Erythroblast (primary cell): ENCODE measurements at regions not wholly inside any gene's neighbourhood (a gene's known extent, or its start where the extent isn't known, plus 50 kb on each side); places are given as distances from the start of the nearest gene placed in this dataset.

ENCODE experiments used
- DNase-seq, 2 experiments: peaks; one replicate each; lab custom pipeline; 2025; lab: John Stamatoyannopoulos, UW
- GATA1 ChIP-seq: IDR thresholded peaks from 2 replicates; pipeline ENCODE4 v1.6.1; 2011; ENCODE audit warnings: low read depth, mild to moderate bottlenecking, control low read depth, low read length, moderate library complexity
- POLR2A ChIP-seq: IDR thresholded peaks from 2 replicates; pipeline ENCODE4 v1.6.1; 2011; ENCODE audit warnings: mild to moderate bottlenecking, low read length

DNA sequence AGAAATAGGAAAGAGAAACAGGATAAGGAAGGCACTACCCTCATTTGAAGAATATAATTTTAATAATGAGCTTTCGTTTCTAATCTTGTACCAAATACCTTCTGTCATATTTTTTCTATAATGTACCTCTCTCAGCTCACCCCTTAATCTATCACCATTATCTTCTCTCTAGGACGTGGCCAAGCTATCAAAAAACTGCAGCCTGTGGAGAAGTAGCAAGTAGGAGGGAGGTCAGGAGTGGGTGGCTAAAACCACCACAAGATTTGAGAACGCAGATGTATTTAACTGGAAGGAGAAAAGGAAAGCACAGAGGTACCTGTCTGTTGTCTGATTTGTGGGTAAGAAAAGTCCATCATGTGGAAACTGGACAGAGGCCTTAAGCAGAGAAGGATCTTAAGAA lies 576.7 kb upstream of the DIPK2B start:
- DNase-seq, result peak in 1 of 2 experiments; percentile 0
- TF ChIP-seq POLR2A (no peak), GATA1 (no peak)

DNA sequence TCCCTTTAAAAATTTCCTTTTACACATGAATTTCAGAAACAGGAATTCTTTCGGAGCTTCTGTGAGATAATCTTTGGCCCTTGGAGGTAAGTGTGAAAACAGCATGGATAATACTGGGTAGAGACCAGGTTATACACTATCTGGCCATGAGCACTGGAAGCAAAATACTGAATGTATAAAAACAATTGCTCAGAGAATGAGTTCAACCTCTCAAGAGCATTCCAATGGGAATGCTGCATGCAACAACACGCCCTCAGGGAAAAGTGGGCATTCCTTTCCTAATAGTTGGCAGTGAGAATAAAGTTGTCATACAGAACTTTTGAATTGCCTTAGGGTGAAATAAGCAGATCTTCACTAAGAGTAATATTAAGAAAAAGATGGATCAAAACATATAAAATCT lies 574.8 kb upstream of the DIPK2B start:
- DNase-seq, result no peak
- TF ChIP-seq GATA1, result no peak
- no peak for TF ChIP-seq POLR2A

GRCh38 chrX:45774961-45775360 lies 574.3 kb upstream of the DIPK2B start:
- DNase-seq, result no peak
- TF ChIP-seq POLR2A (no peak), GATA1 (no peak)

GRCh38 chrX:45773572-45773971 lies 572.9 kb upstream of the DIPK2B start:
- TF ChIP-seq GATA1 (no peak), POLR2A (no peak)
- DNase-seq, result no peak

GRCh38 chrX:45771560-45772340 lies 571.1 kb upstream of the DIPK2B start:
- TF ChIP-seq POLR2A, result no peak
- no peak for TF ChIP-seq GATA1
- DNase-seq, result peak; percentile 0 to 3

DNA sequence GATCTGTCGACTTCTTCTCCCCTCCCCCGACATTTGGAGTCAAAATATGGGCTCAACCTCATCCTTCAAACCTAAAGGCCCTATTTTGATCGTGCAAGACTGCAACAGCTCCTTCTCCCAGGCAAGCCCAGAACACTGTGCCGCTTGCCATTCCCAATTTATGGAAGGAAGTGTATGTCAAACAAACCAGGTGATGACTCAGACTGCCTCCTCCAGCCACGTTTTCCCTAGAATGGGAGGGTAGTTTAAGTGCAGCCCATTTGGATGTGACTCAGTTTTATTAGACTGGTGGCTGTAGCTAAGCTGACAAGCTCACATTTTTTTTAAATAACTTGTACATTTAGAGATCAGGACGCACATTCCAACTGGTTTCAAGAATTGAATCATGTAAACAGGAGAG lies 570.4 kb upstream of the DIPK2B start:
- DNase-seq, result peak in 1 of 2 experiments; percentile 2
- TF ChIP-seq GATA1 (no peak), POLR2A (no peak)

DNA sequence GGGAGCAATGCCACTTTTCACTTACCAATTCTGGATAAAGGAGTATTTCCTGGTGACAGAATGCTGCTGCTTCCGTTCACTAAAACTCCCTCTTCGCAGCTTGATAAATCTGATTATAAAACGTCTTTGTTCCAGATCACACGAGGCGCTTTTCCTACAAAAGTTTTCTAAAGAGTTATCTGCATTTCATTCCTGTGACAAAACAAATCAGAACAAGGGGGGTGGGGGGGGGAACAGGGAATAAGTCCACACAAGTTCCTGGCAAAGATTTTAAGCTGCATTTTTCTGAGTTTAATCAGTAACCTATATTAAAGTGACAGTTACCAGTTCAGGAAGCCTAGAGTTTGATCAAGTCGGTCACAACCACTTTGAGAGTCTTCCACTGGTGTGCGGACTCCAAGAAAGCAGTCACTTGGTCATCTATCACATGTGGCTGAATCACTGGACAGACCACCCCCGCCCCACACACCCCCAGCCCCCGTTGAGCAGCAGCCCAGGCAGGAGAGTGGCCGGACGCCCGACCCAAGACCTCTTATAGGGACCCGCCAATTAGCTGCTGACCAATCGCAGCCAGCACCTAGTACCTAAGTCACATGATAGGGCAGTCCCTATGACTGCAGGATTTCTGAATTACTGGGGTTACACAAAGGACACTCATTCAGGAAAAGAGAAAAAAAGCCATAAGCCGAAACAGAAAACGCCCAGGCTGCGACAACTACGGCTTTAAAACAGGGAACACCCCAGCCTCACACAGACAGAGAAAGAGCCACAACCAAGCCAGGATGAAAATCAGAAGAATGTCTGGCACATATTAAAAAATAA lies 569.3 kb upstream of the DIPK2B start:
- peak; percentile 7 to 46 for DNase-seq
- TF ChIP-seq POLR2A (no peak), GATA1 (no peak)

DNA sequence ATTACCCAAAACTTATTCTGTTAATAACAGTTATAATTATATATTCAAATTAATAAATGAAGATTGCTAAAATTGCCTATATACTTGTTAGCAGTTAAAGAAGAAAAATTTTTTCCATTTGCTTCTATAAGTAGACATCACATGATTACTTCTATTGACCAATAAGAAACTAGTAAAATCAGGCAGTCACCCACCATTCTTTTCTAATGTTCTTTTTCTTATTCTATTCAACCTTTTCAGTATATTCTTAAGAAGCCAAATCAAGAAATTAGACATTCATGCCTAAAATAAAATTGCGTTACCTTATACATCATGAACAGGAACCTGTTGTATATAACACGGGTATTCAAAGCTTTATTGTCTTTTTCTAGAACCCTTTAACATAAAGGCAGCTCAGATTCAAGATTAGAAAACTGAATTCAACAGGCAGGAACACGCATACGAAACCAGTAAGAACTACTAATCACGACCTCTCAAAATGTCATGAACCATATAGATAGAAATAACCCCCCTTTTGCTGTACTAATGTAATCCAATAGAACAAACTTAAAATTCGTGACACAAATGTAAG lies 568.1 kb upstream of the DIPK2B start:
- DNase-seq, result no peak

GRCh38 chrX:45766981-45767501 lies 566.4 kb upstream of the DIPK2B start:
- DNase-seq, result peak; percentile 23 to 63
- TF ChIP-seq POLR2A, result peak; percentile 32
- no peak for TF ChIP-seq GATA1

More for the DNA sequence above, 568.1 kb upstream of the DIPK2B start:
- TF ChIP-seq POLR2A (no peak), GATA1 (no peak)

- DNase-seq, result no peak
- TF ChIP-seq POLR2A (no peak), GATA1 (no peak)
Measured at GRCh38 chrX:45765767-45766166, 565.1 kb upstream of the DIPK2B start.

GRCh38 chrX:45765281-45765680 lies 564.6 kb upstream of the DIPK2B start:
- DNase-seq, result no peak
- TF ChIP-seq GATA1, result no peak
- TF ChIP-seq POLR2A, result no peak

DNA sequence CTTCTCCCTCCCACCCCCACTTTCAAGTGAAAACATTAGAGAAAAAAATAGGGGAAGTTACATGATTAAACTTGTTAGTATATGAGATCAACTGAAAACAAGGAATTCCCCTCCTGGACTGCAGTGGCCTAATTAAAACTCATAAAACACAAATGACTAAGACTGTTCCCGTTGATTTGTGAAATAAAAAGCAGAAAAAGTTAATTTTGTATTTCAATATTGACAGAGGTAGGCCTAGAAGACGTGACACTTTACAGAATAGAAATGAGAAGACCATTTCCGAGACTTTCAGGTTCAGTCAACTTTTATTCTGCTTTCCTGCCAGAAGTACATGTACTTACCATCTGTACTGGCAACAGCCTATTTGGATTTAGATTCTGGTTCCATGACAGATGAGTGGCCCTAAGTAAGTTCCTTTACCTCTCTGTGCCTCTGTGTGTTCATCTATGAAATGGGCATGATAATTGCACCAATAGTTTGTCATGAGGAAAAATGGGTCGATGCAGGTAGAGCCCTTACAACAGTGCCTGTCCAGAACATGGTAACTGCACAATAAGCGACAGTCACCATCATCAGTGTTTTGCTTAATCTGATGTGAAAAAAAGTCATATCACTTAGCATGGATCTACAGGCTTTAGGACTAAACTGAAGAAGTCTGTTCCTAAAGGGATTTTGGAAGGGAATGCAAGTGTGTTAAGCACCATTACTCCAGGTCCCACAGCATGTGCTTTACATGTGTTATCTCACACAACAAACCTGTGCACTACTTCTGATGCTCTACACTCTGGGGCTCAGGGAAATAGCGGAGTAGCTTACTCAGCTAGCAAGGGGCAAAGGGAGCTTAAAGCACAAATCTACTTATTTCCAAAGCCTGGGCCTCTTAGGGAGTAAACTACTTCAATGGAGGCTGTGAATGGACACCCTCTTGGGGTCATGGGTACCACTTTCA lies 562.3 kb upstream of the DIPK2B start:
- no peak for TF ChIP-seq POLR2A
- no peak for TF ChIP-seq GATA1
- DNase-seq, result no peak

GRCh38 chrX:45761920-45762319 lies 561.2 kb upstream of the DIPK2B start:
- no peak for DNase-seq
- TF ChIP-seq POLR2A (no peak), GATA1 (no peak)
